ENCODE measurements at regions not wholly inside any gene's neighbourhood (a gene's known extent, or its start where the extent isn't known, plus 50 kb on each side); places are given as distances from the start of the nearest gene placed in this dataset.

DNA sequence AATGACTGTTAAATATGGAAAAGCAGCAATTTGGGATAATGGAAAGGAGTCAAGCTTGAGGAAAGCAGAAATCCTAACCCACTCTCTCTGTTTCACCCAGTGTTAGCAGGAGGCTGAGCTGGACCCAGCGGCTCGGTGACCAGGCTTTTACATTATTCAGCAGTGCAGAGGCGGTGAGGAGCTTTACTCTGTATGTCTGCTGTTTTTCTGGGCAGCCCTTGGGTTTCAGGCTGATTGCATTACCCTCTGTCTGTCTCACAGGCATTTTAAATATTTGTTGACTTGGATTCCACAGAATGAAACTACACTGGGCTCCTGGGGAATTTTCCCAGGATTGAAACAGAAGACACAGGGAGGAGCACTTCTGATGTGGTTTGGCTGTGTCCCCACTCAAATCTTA, 368.0 kb downstream of the GALR1 start:
- WGBS, 2 donors, result 80 to 83% methylated on average over 3 of the region's 3 CpGs
- no peaks in the 10 kb centered on the region for H3K27me3 ChIP-seq (ENCODE audit: control insufficient read depth in 1 of 2, insufficient read depth in 2 of 2, low read length in 2 of 2)
- peaks cover 4 to 6% of the 10 kb centered on the region in 2 donors for H3K9me3 ChIP-seq (ENCODE audit: control insufficient read depth in 2 of 2, insufficient read depth in 1 of 2, low read depth in 1 of 2, low read length in 1 of 2)
- H3K27ac ChIP-seq (ENCODE audit: low read depth in 2 of 2, low read length in 1 of 2), result no peak overlapping the region
- H3K4me1 ChIP-seq (ENCODE audit: control insufficient read depth in 2 of 2, insufficient read depth in 2 of 2, low read length in 1 of 2), result no peaks in the 10 kb centered on the region
- no peak overlapping the region for H3K4me3 ChIP-seq (ENCODE audit: low read depth in 1 of 2, low read length in 2 of 2)
- no peaks in the 10 kb centered on the region for H3K36me3 ChIP-seq (ENCODE audit: control insufficient read depth in 2 of 2, insufficient read depth in 2 of 2, low read length in 1 of 2)

DNA sequence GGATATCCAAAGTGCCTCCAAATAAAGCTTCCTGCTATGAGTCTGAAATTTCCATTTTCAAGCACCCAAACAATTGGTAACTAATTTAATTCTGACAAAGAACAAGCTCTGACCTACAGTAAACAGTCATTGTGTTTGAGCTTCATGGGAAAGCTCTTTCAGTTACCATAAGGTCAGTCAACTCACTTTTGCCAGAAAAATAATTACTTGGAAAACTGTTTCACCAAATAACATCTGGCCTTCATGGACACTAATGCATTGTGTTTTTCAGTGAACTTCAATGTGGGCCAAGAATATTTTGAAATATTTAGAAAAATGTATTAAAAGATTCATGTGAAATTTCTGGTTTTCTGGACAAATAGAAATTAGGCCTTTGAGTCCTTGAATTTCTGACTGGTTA, 369.9 kb downstream of the GALR1 start:
- H3K36me3 ChIP-seq (ENCODE audit: control insufficient read depth in 2 of 2, insufficient read depth in 2 of 2, low read length in 1 of 2), result no peaks in the 10 kb centered on the region
- peaks cover 4 to 10% of the 10 kb centered on the region in 2 donors for H3K9me3 ChIP-seq (ENCODE audit: control insufficient read depth in 2 of 2, insufficient read depth in 1 of 2, low read depth in 1 of 2, low read length in 1 of 2)
- no peaks in the 10 kb centered on the region for H3K27me3 ChIP-seq (ENCODE audit: control insufficient read depth in 1 of 2, insufficient read depth in 2 of 2, low read length in 2 of 2)
- no peak overlapping the region for H3K4me3 ChIP-seq (ENCODE audit: low read depth in 1 of 2, low read length in 2 of 2)
- no peak overlapping the region for H3K27ac ChIP-seq (ENCODE audit: low read depth in 2 of 2, low read length in 1 of 2)
- no peaks in the 10 kb centered on the region for H3K4me1 ChIP-seq (ENCODE audit: control insufficient read depth in 2 of 2, insufficient read depth in 2 of 2, low read length in 1 of 2)

DNA sequence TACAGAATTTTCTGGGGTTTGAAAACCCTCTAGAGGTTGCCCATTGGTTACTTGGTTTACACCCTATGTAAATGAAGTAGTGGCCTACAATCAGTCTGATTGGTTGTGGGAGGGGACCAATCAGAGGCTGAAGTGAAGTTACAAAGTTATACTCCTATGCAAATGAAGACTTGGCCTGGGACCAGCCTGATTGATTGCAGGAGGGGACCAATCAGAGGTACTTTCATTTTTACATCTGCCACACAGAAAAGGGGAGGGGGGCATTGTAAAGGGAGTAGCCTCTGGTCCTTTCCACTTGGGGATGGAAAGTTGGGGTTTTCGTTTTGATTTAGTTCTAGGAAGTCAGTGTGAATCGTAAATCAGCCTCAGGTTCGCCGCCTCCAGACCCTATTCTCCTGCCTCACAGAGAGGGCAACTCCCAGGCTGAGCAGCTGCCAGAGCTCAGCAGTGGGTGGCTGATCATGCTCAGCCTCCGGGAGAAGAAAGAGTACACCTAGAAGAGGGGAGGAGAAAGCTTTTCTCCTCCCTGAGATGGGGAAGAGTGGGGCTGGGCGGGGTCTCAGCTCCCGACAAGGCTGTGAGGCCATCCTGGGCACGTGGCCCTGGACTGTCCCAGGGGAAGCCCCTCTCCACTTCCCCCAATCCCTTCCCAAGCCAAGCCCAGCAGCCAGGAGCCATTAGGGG, 372.5 kb downstream of the GALR1 start:
- Histone ChIP-seq H3K27ac (ENCODE audit: low read depth in 2 of 2, low read length in 1 of 2) (no peak overlapping the region), H3K4me1 (ENCODE audit: control insufficient read depth in 2 of 2, insufficient read depth in 2 of 2, low read length in 1 of 2) (no peaks in the 10 kb centered on the region), H3K27me3 (ENCODE audit: control insufficient read depth in 1 of 2, insufficient read depth in 2 of 2, low read length in 2 of 2) (no peaks in the 10 kb centered on the region), H3K4me3 (ENCODE audit: low read depth in 1 of 2, low read length in 2 of 2) (no peak overlapping the region), H3K9me3 (ENCODE audit: control insufficient read depth in 2 of 2, insufficient read depth in 1 of 2, low read depth in 1 of 2, low read length in 1 of 2) (peaks cover under 1 to 7% of the 10 kb centered on the region in 2 donors), H3K36me3 (ENCODE audit: control insufficient read depth in 2 of 2, insufficient read depth in 2 of 2, low read length in 1 of 2) (no peaks in the 10 kb centered on the region)
- WGBS, 2 donors, result 53 to 63% methylated on average over 8 of the region's 8 CpGs

DNA sequence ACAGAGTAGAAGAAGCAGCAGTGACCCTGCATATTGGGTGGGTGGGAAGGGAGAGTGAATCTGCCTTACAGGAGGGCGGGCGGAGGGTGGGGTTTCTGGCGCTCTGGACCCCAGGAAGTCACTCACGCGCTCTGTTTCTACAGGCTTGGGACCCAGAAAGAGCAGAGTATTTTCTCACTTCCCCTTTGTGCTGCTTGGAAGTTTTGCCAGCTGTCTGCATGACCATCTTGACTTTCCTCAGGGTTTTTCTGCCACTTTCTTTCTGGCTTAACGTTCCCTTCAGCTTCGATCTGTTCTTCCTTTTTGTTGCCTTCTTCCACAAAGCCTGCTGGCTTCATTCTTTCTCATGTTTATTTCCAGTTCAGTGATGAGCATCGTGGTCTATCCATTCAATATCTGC, 383.1 kb downstream of the GALR1 start:
- H3K4me1 ChIP-seq (ENCODE audit: control insufficient read depth in 2 of 2, insufficient read depth in 2 of 2, low read length in 1 of 2), result no peaks in the 10 kb centered on the region
- H3K27ac ChIP-seq (ENCODE audit: low read depth in 2 of 2, low read length in 1 of 2), result no peak overlapping the region
- H3K4me3 ChIP-seq (ENCODE audit: low read depth in 1 of 2, low read length in 2 of 2), result no peak overlapping the region
- WGBS, 2 donors, result 76 to 80% methylated on average over 8 of the region's 8 CpGs
- H3K27me3 ChIP-seq (ENCODE audit: control insufficient read depth in 1 of 2, insufficient read depth in 2 of 2, low read length in 2 of 2), result no peaks in the 10 kb centered on the region
- peaks cover 2 to 5% of the 10 kb centered on the region in 2 donors for H3K9me3 ChIP-seq (ENCODE audit: control insufficient read depth in 2 of 2, insufficient read depth in 1 of 2, low read depth in 1 of 2, low read length in 1 of 2)
- no peaks in the 10 kb centered on the region for H3K36me3 ChIP-seq (ENCODE audit: control insufficient read depth in 2 of 2, insufficient read depth in 2 of 2, low read length in 1 of 2)

DNA sequence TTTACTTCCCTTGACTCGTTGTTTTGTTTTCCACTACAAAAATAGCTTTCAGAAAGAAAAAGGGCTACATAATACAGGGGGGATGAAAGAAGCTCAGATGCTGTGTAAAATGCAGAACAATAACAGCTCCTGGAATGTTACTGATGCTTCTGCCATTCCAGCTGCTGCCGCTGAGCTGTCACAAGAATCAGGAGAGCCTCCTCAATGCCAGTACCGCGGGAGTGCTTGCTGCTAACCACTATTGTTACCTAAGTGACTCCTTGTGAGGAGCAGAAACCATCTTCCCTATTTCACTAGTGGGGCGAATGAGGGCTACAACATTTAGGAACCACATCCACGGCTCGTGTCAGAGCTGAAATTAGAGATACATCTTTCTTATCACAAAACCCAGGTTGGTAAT, 384.8 kb downstream of the GALR1 start:
- WGBS, 2 donors, result 80 to 82% methylated on average over 7 of the region's 7 CpGs

DNA sequence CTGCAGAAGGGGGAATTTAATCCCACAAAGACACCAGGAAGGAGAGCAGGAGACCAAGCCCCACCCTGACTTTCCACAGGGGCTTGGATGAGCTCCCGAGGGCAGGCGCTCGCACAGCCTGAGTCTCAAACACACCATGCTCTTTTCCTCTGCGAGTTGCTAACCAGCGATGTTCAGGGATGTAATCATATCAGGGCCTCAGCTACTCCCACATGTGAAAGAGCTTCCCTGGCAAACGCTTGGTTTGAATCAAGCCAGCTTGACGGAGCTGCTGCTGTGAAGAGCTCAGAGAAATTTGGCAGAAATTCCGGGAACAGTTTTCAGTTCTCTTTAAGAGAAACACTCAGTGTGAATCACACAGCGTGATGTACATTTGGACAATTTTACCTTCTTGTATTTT, 385.8 kb downstream of the GALR1 start:
- Histone ChIP-seq H3K4me1 (ENCODE audit: control insufficient read depth in 2 of 2, insufficient read depth in 2 of 2, low read length in 1 of 2) (no peaks in the 10 kb centered on the region), H3K27me3 (ENCODE audit: control insufficient read depth in 1 of 2, insufficient read depth in 2 of 2, low read length in 2 of 2) (no peaks in the 10 kb centered on the region), H3K27ac (ENCODE audit: low read depth in 2 of 2, low read length in 1 of 2) (no peak overlapping the region), H3K36me3 (ENCODE audit: control insufficient read depth in 2 of 2, insufficient read depth in 2 of 2, low read length in 1 of 2) (no peaks in the 10 kb centered on the region), H3K4me3 (ENCODE audit: low read depth in 1 of 2, low read length in 2 of 2) (no peak overlapping the region), H3K9me3 (ENCODE audit: control insufficient read depth in 2 of 2, insufficient read depth in 1 of 2, low read depth in 1 of 2, low read length in 1 of 2) (peaks cover 0 to 5% of the 10 kb centered on the region in 2 donors)
- 62 to 66% methylated on average over 9 of the region's 9 CpGs for WGBS, 2 donors

More for the DNA sequence above, 384.8 kb downstream of the GALR1 start:
- no peaks in the 10 kb centered on the region for H3K27me3 ChIP-seq (ENCODE audit: control insufficient read depth in 1 of 2, insufficient read depth in 2 of 2, low read length in 2 of 2)
- H3K9me3 ChIP-seq (ENCODE audit: control insufficient read depth in 2 of 2, insufficient read depth in 1 of 2, low read depth in 1 of 2, low read length in 1 of 2), result peaks cover 2 to 5% of the 10 kb centered on the region in 2 donors
- no peaks in the 10 kb centered on the region for H3K4me1 ChIP-seq (ENCODE audit: control insufficient read depth in 2 of 2, insufficient read depth in 2 of 2, low read length in 1 of 2)
- H3K4me3 ChIP-seq (ENCODE audit: low read depth in 1 of 2, low read length in 2 of 2), result no peak overlapping the region
- H3K27ac ChIP-seq (ENCODE audit: low read depth in 2 of 2, low read length in 1 of 2), result no peak overlapping the region
- no peaks in the 10 kb centered on the region for H3K36me3 ChIP-seq (ENCODE audit: control insufficient read depth in 2 of 2, insufficient read depth in 2 of 2, low read length in 1 of 2)

DNA sequence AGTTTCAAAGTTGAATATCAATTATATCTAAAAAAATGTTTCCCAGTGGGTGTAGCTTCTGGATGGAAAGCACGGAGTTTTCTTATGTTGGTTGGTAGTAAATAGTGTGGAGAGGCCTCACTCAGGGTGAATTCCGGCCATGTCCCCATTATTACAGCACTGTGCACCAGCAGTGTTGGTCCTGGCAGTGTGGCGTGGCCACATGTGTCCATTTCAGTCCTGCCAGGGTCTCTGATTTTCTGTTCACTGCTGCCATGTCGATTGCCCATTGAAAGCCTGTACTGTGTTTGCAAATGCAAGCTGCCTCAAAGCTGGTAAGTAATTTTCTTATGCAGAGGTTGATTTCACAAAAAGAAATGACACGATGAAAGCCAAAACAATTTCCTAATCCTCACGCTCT, 386.2 kb downstream of the GALR1 start:
- H3K27me3 ChIP-seq (ENCODE audit: control insufficient read depth in 1 of 2, insufficient read depth in 2 of 2, low read length in 2 of 2), result no peaks in the 10 kb centered on the region
- H3K27ac ChIP-seq (ENCODE audit: low read depth in 2 of 2, low read length in 1 of 2), result no peak overlapping the region
- H3K4me1 ChIP-seq (ENCODE audit: control insufficient read depth in 2 of 2, insufficient read depth in 2 of 2, low read length in 1 of 2), result no peaks in the 10 kb centered on the region
- peaks cover 0 to 5% of the 10 kb centered on the region in 2 donors for H3K9me3 ChIP-seq (ENCODE audit: control insufficient read depth in 2 of 2, insufficient read depth in 1 of 2, low read depth in 1 of 2, low read length in 1 of 2)
- H3K36me3 ChIP-seq (ENCODE audit: control insufficient read depth in 2 of 2, insufficient read depth in 2 of 2, low read length in 1 of 2), result no peaks in the 10 kb centered on the region
- H3K4me3 ChIP-seq (ENCODE audit: low read depth in 1 of 2, low read length in 2 of 2), result no peak overlapping the region
- 68 to 80% methylated on average over 6 of the region's 6 CpGs for WGBS, 2 donors

DNA sequence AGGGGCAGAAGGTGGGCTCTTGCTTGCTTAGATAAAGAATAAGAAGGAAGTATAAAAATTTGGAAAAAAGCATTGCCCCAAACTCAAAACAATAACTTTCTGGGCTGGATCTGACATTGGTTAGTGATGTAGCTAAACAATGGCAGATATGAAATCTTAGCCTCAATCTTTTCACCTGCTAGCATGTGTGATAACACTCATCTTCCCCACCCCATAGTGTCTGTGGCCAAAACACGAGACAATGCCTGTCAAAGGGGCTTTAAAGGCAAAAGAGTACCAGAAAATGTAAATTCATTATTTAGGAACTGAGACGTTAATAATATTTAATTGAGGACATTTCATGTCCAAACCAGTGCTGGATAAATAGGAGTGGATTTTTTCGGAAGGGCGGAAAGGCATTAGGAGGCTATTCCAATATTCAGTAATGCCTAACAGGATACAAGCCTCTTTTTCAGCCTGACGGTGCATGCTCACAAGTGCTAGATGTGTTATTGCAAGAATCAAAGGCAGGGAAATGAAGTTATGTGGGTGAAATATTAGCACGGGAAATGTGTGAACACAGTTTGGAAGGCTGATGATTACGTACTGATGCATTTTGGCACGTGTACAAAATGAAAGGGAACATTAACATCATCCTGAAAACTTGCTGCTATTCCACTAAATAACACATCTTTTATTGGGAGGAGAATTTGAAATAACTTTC, 395.7 kb downstream of the GALR1 start:
- no peak overlapping the region for H3K27ac ChIP-seq (ENCODE audit: low read depth in 2 of 2, low read length in 1 of 2)
- no peak overlapping the region for H3K4me3 ChIP-seq (ENCODE audit: low read depth in 1 of 2, low read length in 2 of 2)
- no peaks in the 10 kb centered on the region for H3K27me3 ChIP-seq (ENCODE audit: control insufficient read depth in 1 of 2, insufficient read depth in 2 of 2, low read length in 2 of 2)
- peaks cover 0 to 2% of the 10 kb centered on the region in 2 donors for H3K9me3 ChIP-seq (ENCODE audit: control insufficient read depth in 2 of 2, insufficient read depth in 1 of 2, low read depth in 1 of 2, low read length in 1 of 2)
- 64 to 72% methylated on average over 8 of the region's 8 CpGs for WGBS, 2 donors
- H3K36me3 ChIP-seq (ENCODE audit: control insufficient read depth in 2 of 2, insufficient read depth in 2 of 2, low read length in 1 of 2), result no peaks in the 10 kb centered on the region
- H3K4me1 ChIP-seq (ENCODE audit: control insufficient read depth in 2 of 2, insufficient read depth in 2 of 2, low read length in 1 of 2), result no peaks in the 10 kb centered on the region

DNA sequence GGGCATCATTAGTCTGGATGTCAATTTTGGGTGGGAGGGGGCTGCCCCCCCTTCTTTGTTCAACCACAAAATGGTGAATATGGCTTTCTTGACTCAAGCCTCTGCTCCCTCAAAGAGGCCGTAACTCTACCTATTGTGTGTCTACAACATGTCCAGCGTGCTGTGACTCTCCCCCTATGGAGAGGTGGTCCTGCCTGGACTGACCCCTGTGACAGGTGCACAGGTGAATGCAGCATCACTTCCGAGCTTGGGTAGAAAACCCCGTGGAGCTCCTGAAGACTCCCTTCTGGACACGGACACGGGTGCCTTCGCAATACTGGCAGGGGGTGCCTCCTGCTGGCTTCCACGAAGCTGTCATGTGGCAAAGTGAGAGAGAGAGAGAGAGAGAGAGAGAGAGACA, 397.8 kb downstream of the GALR1 start:
- Histone ChIP-seq H3K4me1 (ENCODE audit: control insufficient read depth in 2 of 2, insufficient read depth in 2 of 2, low read length in 1 of 2) (no peaks in the 10 kb centered on the region), H3K27ac (ENCODE audit: low read depth in 2 of 2, low read length in 1 of 2) (no peak overlapping the region), H3K36me3 (ENCODE audit: control insufficient read depth in 2 of 2, insufficient read depth in 2 of 2, low read length in 1 of 2) (no peaks in the 10 kb centered on the region), H3K27me3 (ENCODE audit: control insufficient read depth in 1 of 2, insufficient read depth in 2 of 2, low read length in 2 of 2) (no peaks in the 10 kb centered on the region), H3K4me3 (ENCODE audit: low read depth in 1 of 2, low read length in 2 of 2) (no peak overlapping the region), H3K9me3 (ENCODE audit: control insufficient read depth in 2 of 2, insufficient read depth in 1 of 2, low read depth in 1 of 2, low read length in 1 of 2) (peaks cover 0 to 2% of the 10 kb centered on the region in 2 donors)
- 74 to 75% methylated on average over 8 of the region's 8 CpGs for WGBS, 2 donors

DNA sequence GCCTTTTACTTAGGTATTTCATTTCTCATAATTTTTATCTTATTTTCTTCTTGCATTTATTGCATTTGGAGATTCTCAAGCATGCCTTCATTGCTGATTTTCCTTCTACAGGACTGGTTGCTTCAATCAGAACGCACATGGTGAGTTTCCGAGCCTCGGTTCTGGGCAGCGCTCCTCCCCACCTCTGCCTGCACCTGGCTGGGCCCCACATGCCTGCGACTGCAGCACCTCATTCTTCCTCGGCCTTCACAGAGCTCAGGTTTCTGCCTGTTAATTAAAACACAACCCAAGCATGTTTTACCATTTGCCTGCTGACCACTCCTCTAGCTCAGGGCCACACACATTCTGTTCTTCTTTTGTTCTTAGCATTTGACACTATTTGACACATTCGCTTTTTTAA, 398.8 kb downstream of the GALR1 start:
- Histone ChIP-seq H3K27ac (ENCODE audit: low read depth in 2 of 2, low read length in 1 of 2) (no peak overlapping the region), H3K4me3 (ENCODE audit: low read depth in 1 of 2, low read length in 2 of 2) (no peak overlapping the region), H3K4me1 (ENCODE audit: control insufficient read depth in 2 of 2, insufficient read depth in 2 of 2, low read length in 1 of 2) (no peaks in the 10 kb centered on the region), H3K27me3 (ENCODE audit: control insufficient read depth in 1 of 2, insufficient read depth in 2 of 2, low read length in 2 of 2) (no peaks in the 10 kb centered on the region), H3K9me3 (ENCODE audit: control insufficient read depth in 2 of 2, insufficient read depth in 1 of 2, low read depth in 1 of 2, low read length in 1 of 2) (peaks cover 0 to 2% of the 10 kb centered on the region in 2 donors), H3K36me3 (ENCODE audit: control insufficient read depth in 2 of 2, insufficient read depth in 2 of 2, low read length in 1 of 2) (no peaks in the 10 kb centered on the region)
- 60 to 61% methylated on average over 7 of the region's 7 CpGs for WGBS, 2 donors
